ENCODE measurements at regions not wholly inside any gene's neighbourhood (a gene's known extent, or its start where the extent isn't known, plus 50 kb on each side); places are given as distances from the start of the nearest gene placed in this dataset.

DNA sequence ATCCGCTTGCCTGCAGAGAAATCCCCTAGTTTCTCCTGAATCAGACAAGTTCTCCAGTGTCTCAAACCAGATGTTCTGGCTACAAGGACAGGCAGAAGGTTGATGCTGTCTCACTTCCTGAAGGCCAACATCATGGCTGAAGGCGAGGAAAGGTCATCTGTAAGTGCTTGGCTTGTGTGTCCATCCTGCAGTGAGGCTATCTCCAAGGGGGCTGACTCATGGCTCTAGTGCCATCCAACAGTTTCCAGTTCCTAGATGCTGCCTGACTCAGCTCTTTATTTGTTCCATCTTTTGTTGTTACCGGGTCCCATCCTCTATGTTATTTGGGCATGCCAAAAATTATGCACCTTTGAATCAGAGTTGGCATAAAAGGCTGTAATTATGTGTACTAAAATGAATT lies 232.1 kb upstream of the TBX3 start (continued):
- no peak for TF ChIP-seq ZNF561 (CRISPR knock-in tag; conservative IDR thresholded peaks at IDR 0.05)
- TF ChIP-seq, protein P1, sequence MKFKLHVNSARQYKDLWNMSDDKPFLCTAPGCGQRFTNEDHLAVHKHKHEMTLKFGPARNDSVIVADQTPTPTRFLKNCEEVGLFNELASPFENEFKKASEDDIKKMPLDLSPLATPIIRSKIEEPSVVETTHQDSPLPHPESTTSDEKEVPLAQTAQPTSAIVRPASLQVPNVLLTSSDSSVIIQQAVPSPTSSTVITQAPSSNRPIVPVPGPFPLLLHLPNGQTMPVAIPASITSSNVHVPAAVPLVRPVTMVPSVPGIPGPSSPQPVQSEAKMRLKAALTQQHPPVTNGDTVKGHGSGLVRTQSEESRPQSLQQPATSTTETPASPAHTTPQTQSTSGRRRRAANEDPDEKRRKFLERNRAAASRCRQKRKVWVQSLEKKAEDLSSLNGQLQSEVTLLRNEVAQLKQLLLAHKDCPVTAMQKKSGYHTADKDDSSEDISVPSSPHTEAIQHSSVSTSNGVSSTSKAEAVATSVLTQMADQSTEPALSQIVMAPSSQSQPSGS (CRISPR knock-in tag; IDR thresholded peaks at IDR 0.05), result no peak
- TF ChIP-seq ELF1 (tag; IDR thresholded peaks at IDR 0.05), result no peak
- no peak for TF ChIP-seq SP1 (CRISPR knock-in tag; IDR thresholded peaks at IDR 0.05)
- TF ChIP-seq, protein P2, sequence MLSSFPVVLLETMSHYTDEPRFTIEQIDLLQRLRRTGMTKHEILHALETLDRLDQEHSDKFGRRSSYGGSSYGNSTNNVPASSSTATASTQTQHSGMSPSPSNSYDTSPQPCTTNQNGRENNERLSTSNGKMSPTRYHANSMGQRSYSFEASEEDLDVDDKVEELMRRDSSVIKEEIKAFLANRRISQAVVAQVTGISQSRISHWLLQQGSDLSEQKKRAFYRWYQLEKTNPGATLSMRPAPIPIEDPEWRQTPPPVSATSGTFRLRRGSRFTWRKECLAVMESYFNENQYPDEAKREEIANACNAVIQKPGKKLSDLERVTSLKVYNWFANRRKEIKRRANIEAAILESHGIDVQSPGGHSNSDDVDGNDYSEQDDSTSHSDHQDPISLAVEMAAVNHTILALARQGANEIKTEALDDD (IDR thresholded peaks at IDR 0.05), result no peak
- no peak for TF ChIP-seq RBM34 (IDR thresholded peaks at IDR 0.05; ENCODE audit: borderline replicate concordance, insufficient read depth, low read length)
- TF ChIP-seq, protein P3, sequence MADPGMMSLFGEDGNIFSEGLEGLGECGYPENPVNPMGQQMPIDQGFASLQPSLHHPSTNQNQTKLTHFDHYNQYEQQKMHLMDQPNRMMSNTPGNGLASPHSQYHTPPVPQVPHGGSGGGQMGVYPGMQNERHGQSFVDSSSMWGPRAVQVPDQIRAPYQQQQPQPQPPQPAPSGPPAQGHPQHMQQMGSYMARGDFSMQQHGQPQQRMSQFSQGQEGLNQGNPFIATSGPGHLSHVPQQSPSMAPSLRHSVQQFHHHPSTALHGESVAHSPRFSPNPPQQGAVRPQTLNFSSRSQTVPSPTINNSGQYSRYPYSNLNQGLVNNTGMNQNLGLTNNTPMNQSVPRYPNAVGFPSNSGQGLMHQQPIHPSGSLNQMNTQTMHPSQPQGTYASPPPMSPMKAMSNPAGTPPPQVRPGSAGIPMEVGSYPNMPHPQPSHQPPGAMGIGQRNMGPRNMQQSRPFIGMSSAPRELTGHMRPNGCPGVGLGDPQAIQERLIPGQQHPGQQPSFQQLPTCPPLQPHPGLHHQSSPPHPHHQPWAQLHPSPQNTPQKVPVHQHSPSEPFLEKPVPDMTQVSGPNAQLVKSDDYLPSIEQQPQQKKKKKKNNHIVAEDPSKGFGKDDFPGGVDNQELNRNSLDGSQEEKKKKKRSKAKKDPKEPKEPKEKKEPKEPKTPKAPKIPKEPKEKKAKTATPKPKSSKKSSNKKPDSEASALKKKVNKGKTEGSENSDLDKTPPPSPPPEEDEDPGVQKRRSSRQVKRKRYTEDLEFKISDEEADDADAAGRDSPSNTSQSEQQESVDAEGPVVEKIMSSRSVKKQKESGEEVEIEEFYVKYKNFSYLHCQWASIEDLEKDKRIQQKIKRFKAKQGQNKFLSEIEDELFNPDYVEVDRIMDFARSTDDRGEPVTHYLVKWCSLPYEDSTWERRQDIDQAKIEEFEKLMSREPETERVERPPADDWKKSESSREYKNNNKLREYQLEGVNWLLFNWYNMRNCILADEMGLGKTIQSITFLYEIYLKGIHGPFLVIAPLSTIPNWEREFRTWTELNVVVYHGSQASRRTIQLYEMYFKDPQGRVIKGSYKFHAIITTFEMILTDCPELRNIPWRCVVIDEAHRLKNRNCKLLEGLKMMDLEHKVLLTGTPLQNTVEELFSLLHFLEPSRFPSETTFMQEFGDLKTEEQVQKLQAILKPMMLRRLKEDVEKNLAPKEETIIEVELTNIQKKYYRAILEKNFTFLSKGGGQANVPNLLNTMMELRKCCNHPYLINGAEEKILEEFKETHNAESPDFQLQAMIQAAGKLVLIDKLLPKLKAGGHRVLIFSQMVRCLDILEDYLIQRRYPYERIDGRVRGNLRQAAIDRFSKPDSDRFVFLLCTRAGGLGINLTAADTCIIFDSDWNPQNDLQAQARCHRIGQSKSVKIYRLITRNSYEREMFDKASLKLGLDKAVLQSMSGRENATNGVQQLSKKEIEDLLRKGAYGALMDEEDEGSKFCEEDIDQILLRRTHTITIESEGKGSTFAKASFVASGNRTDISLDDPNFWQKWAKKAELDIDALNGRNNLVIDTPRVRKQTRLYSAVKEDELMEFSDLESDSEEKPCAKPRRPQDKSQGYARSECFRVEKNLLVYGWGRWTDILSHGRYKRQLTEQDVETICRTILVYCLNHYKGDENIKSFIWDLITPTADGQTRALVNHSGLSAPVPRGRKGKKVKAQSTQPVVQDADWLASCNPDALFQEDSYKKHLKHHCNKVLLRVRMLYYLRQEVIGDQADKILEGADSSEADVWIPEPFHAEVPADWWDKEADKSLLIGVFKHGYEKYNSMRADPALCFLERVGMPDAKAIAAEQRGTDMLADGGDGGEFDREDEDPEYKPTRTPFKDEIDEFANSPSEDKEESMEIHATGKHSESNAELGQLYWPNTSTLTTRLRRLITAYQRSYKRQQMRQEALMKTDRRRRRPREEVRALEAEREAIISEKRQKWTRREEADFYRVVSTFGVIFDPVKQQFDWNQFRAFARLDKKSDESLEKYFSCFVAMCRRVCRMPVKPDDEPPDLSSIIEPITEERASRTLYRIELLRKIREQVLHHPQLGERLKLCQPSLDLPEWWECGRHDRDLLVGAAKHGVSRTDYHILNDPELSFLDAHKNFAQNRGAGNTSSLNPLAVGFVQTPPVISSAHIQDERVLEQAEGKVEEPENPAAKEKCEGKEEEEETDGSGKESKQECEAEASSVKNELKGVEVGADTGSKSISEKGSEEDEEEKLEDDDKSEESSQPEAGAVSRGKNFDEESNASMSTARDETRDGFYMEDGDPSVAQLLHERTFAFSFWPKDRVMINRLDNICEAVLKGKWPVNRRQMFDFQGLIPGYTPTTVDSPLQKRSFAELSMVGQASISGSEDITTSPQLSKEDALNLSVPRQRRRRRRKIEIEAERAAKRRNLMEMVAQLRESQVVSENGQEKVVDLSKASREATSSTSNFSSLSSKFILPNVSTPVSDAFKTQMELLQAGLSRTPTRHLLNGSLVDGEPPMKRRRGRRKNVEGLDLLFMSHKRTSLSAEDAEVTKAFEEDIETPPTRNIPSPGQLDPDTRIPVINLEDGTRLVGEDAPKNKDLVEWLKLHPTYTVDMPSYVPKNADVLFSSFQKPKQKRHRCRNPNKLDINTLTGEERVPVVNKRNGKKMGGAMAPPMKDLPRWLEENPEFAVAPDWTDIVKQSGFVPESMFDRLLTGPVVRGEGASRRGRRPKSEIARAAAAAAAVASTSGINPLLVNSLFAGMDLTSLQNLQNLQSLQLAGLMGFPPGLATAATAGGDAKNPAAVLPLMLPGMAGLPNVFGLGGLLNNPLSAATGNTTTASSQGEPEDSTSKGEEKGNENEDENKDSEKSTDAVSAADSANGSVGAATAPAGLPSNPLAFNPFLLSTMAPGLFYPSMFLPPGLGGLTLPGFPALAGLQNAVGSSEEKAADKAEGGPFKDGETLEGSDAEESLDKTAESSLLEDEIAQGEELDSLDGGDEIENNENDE (IDR thresholded peaks at IDR 0.05; ENCODE audit: low read depth, low read length), result no peak
- no peak for TF ChIP-seq ZNF24 (IDR thresholded peaks at IDR 0.05)
- TF ChIP-seq PTRF (tag; IDR thresholded peaks at IDR 0.05), result no peak
- TF ChIP-seq ZC3H8 (IDR thresholded peaks at IDR 0.05), result no peak

Data from K562 (cell line).